Hepatocyte (in vitro differentiated cells): ENCODE measurements at regions not wholly inside any gene's neighbourhood (a gene's known extent, or its start where the extent isn't known, plus 50 kb on each side); places are given as distances from the start of the nearest gene placed in this dataset.

ENCODE experiments used
- EZH2 ChIP-seq: fragments of 200-600 bp; sonication (generic); IDR thresholded peaks from 2 replicates; pipeline ENCODE4 v1.6.1; 2016; ENCODE audit warnings: antibody characterized with exemption, mild to moderate bottlenecking, borderline replicate concordance
- EZH2phosphoT487 ChIP-seq: fragments of 200-600 bp; sonication (generic); IDR thresholded peaks from one replicate; pipeline ENCODE4 v1.6.1; 2018; ENCODE audit warnings: antibody characterized with exemption, mild to moderate bottlenecking, low read depth, moderate library complexity; ENCODE audit not compliant: unreplicated experiment, severe bottlenecking
- TF ChIP-seq, protein P1 (sequence below): fragments of 200-600 bp; sonication (generic); IDR thresholded peaks from 2 replicates; pipeline ENCODE4 v1.5.1; 2016; ENCODE audit warnings: antibody characterized with exemption, mild to moderate bottlenecking; ENCODE audit not compliant: poor library complexity

DNA sequence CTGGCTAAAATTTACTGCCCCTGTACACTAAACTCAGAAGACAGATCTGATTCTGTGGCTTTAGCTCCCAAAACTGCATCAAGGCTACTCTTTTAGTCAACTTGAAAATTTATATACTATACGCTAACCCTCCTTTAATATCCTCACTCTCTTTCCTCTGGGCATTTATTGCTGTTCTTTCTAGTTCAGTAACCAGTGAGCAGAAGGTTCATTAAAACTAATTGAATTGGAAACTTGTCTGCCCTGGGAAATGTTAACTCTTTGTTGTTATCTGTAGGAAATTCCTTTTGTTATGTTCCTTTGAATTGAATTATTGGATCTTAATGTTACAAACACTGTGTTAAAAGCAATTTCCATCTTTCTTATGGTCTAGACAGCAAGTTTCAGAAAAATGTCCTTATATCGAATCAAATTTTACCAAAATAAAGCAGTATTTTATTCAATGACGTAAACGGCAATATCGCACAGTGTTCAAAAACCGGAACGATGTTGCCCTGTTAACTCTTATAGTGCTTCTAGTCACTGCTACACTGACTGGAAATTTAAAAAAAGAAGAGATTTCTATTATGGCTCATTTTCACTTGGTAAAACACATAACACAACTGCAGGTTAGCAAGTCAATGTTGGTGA lies 168.3 kb downstream of the NR4A2 start:
- TF ChIP-seq EZH2 (no peak), EZH2phosphoT487 (no peak)
- TF ChIP-seq, protein P1, sequence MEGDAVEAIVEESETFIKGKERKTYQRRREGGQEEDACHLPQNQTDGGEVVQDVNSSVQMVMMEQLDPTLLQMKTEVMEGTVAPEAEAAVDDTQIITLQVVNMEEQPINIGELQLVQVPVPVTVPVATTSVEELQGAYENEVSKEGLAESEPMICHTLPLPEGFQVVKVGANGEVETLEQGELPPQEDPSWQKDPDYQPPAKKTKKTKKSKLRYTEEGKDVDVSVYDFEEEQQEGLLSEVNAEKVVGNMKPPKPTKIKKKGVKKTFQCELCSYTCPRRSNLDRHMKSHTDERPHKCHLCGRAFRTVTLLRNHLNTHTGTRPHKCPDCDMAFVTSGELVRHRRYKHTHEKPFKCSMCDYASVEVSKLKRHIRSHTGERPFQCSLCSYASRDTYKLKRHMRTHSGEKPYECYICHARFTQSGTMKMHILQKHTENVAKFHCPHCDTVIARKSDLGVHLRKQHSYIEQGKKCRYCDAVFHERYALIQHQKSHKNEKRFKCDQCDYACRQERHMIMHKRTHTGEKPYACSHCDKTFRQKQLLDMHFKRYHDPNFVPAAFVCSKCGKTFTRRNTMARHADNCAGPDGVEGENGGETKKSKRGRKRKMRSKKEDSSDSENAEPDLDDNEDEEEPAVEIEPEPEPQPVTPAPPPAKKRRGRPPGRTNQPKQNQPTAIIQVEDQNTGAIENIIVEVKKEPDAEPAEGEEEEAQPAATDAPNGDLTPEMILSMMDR, result no peak
